GM23338 (cell line): ENCODE measurements at regions not wholly inside any gene's neighbourhood (a gene's known extent, or its start where the extent isn't known, plus 50 kb on each side); places are given as distances from the start of the nearest gene placed in this dataset.

ENCODE experiments used
- CREB1 ChIP-seq: fragments of 250-450 bp; sonication (Bioruptor Pico); IDR thresholded peaks from 2 replicates; pipeline ENCODE4 v1.5.0; 2020; ENCODE audit warnings: low read depth, mild to moderate bottlenecking, moderate library complexity
- CTCF ChIP-seq, 2 experiments: fragments of 200-600 bp in 1 of 2; sonication (generic) in 1 of 2; conservative IDR thresholded peaks; 2 replicates each; pipeline versions ENCODE4 v1.5.1 to v1.6.1; 2016 to 2017; ENCODE audit warnings: antibody characterized with exemption in 2 of 2, low read depth in 2 of 2, mild to moderate bottlenecking in 2 of 2, moderate library complexity in 1 of 2
- ETS1 ChIP-seq: IDR thresholded peaks from 2 replicates; pipeline ENCODE4 v1.6.1; 2016; ENCODE audit warnings: antibody characterized with exemption
- EZH2 ChIP-seq: fragments of 200-600 bp; sonication (generic); IDR thresholded peaks from one replicate; pipeline ENCODE4 v1.8.0; 2017; ENCODE audit warnings: antibody characterized with exemption, mild to moderate bottlenecking, low read depth; ENCODE audit not compliant: unreplicated experiment
- EZH2phosphoT487 ChIP-seq: fragments of 200-600 bp; sonication (generic); IDR thresholded peaks from one replicate; pipeline ENCODE4 v1.8.1; 2018; ENCODE audit warnings: antibody characterized with exemption; ENCODE audit not compliant: unreplicated experiment
- JUNB ChIP-seq: IDR thresholded peaks from one replicate; pipeline ENCODE4 v1.6.1; 2016; ENCODE audit warnings: antibody characterized with exemption; ENCODE audit not compliant: unreplicated experiment
- POLR2AphosphoS5 ChIP-seq: IDR thresholded peaks from 2 replicates; pipeline ENCODE4 v1.6.1; 2016; ENCODE audit warnings: antibody characterized with exemption, low read depth
- REST ChIP-seq: IDR thresholded peaks from one replicate; pipeline ENCODE4 v1.6.1; 2018; ENCODE audit warnings: antibody characterized with exemption; ENCODE audit not compliant: unreplicated experiment
- STAT1 ChIP-seq: IDR thresholded peaks from one replicate; pipeline ENCODE4 v1.6.1; 2016; ENCODE audit warnings: antibody characterized with exemption; ENCODE audit not compliant: unreplicated experiment
- ZNF462 ChIP-seq: fragments of 250-450 bp; sonication (Bioruptor Pico); IDR thresholded peaks from 2 replicates; pipeline ENCODE4 v1.5.0; 2020; ENCODE audit warnings: mild to moderate bottlenecking, moderate library complexity

GRCh38 chr10:44510379-44511115, 125.7 kb upstream of the CXCL12 start:
- TF ChIP-seq CTCF (conservative IDR thresholded peaks at IDR 0.05; ENCODE audit: low read depth in 2 of 2) (no peak), POLR2AphosphoS5 (no peak), EZH2 (no peak), EZH2phosphoT487 (no peak), ETS1 (no peak), REST (no peak), JUNB (no peak), CREB1 (CRISPR knock-in tag) (no peak), ZNF462 (no peak), STAT1 (no peak)
